OCI-LY1 (cell line): ENCODE measurements at regions not wholly inside any gene's neighbourhood (a gene's known extent, or its start where the extent isn't known, plus 50 kb on each side); places are given as distances from the start of the nearest gene placed in this dataset.

Source experiments
- H2AFZ ChIP-seq: fragments of 200-600 bp; sonication (generic), shearing (Covaris generic); 2 replicates; pipeline ENCODE4 v1.6.0; 2014; ENCODE audit warnings: antibody characterized with exemption, mild to moderate bottlenecking, low read length
- H3F3A ChIP-seq: fragments of 200-600 bp; sonication (generic), shearing (Covaris generic); 2 replicates; pipeline ENCODE4 v1.6.0; 2014; ENCODE audit warnings: mild to moderate bottlenecking, antibody characterized with exemption, low read length, moderate library complexity; ENCODE audit not compliant: insufficient read depth
- H3K27ac ChIP-seq: fragments of 200-600 bp; sonication (generic); 2 replicates; pipeline ENCODE4 v1.5.1; 2014; ENCODE audit warnings: low read length, mixed run types, mild to moderate bottlenecking, low read depth; ENCODE audit not compliant: poor library complexity, severe bottlenecking
- H3K27me3 ChIP-seq: fragments of 200-600 bp; sonication (generic); 2 replicates; pipeline ENCODE4 v1.6.0; 2014; ENCODE audit warnings: antibody characterized with exemption, mild to moderate bottlenecking, low read length, moderate library complexity; ENCODE audit not compliant: insufficient read depth
- H3K36me3 ChIP-seq: fragments of 200-600 bp; sonication (generic); 2 replicates; pipeline ENCODE4 v1.6.1; 2014; ENCODE audit warnings: mild to moderate bottlenecking, antibody characterized with exemption, low read length, moderate library complexity, mixed read lengths; ENCODE audit not compliant: insufficient read depth
- H3K4me1 ChIP-seq: fragments of 200-600 bp; sonication (generic); 2 replicates; pipeline ENCODE4 v1.5.1; 2014; ENCODE audit warnings: mild to moderate bottlenecking, low read length, moderate library complexity; ENCODE audit not compliant: insufficient read depth, severe bottlenecking
- H3K4me2 ChIP-seq: fragments of 200-600 bp; sonication (generic), shearing (Covaris generic); 2 replicates; pipeline ENCODE4 v1.6.1; 2014; ENCODE audit warnings: low read length
- H3K4me3 ChIP-seq: fragments of 200-600 bp; sonication (generic); 2 replicates; pipeline ENCODE4 v1.5.1; 2014; ENCODE audit warnings: low read length, low read depth, mild to moderate bottlenecking, mixed read lengths; ENCODE audit not compliant: poor library complexity, severe bottlenecking
- H3K79me2 ChIP-seq: fragments of 200-600 bp; shearing (Covaris generic); 2 replicates; pipeline ENCODE4 v1.6.1; 2016; ENCODE audit warnings: mixed run types, low read length, mixed read lengths; ENCODE audit not compliant: insufficient read depth
- H3K9ac ChIP-seq: fragments of 200-600 bp; sonication (generic), shearing (Covaris generic); 2 replicates; pipeline ENCODE4 v1.6.1; 2014; ENCODE audit warnings: mild to moderate bottlenecking, low read length, mixed read lengths
- H3K9me2 ChIP-seq: fragments of 200-600 bp; sonication (generic), shearing (Covaris generic); 2 replicates; pipeline ENCODE4 v1.6.1; 2014; ENCODE audit warnings: low read depth, mild to moderate bottlenecking, low read length, mixed read lengths
- H3K9me3 ChIP-seq: fragments of 200-600 bp; shearing (Covaris generic); 2 replicates; pipeline ENCODE4 v1.6.1; 2014; ENCODE audit warnings: low read length, mixed read lengths
- H4K20me1 ChIP-seq: fragments of 200-600 bp; sonication (generic), shearing (Covaris generic); 2 replicates; pipeline ENCODE4 v1.6.0; 2016; ENCODE audit warnings: mild to moderate bottlenecking, low read length; ENCODE audit not compliant: insufficient read depth
- CTCF ChIP-seq: fragments of 200-600 bp; sonication (generic), shearing (Covaris generic); IDR thresholded peaks from 2 replicates; pipeline ENCODE4 v1.5.1; 2017; ENCODE audit warnings: mild to moderate bottlenecking, antibody characterized with exemption, low read length, moderate library complexity, mixed read lengths
- EZH2 ChIP-seq: fragments of 200-600 bp; sonication (generic), shearing (Covaris generic); IDR thresholded peaks from 2 replicates; pipeline ENCODE4 v1.8.0; 2017; ENCODE audit warnings: borderline replicate concordance, mixed run types, mild to moderate bottlenecking, antibody characterized with exemption, low read length, moderate library complexity, mixed read lengths

GRCh38 chr11:37613031-37613430 lies 1015.0 kb upstream of the RAG2 start:
- Histone ChIP-seq H3K27ac (no peak overlapping the region), H3K4me1 (no peaks in the 10 kb centered on the region), H3K27me3 (no peaks in the 10 kb centered on the region), H3K9me3 (no peaks in the 10 kb centered on the region), H3K4me3 (no peak overlapping the region), H3K79me2 (no peaks in the 10 kb centered on the region), H3F3A (no peaks in the 10 kb centered on the region), H3K36me3 (no peaks in the 10 kb centered on the region), H2AFZ (no peak overlapping the region), H3K9ac (no peak overlapping the region), H3K4me2 (no peak overlapping the region), H3K9me2 (no peaks in the 10 kb centered on the region), H4K20me1 (no peaks in the 10 kb centered on the region)
- no peak for TF ChIP-seq EZH2
- TF ChIP-seq CTCF = no peak

- TF ChIP-seq EZH2 (no peak), CTCF (no peak)
- no peaks in the 10 kb centered on the region for H3K9me3 ChIP-seq
- H3F3A ChIP-seq = no peaks in the 10 kb centered on the region
- H3K9ac ChIP-seq = no peak overlapping the region
- H2AFZ ChIP-seq = no peak overlapping the region
- no peaks in the 10 kb centered on the region for H3K36me3 ChIP-seq
- H3K4me1 ChIP-seq = no peaks in the 10 kb centered on the region
- no peak overlapping the region for H3K4me2 ChIP-seq
- no peak overlapping the region for H3K27ac ChIP-seq
- H3K27me3 ChIP-seq = no peaks in the 10 kb centered on the region
- H4K20me1 ChIP-seq = no peaks in the 10 kb centered on the region
- H3K9me2 ChIP-seq = no peaks in the 10 kb centered on the region
- no peak overlapping the region for H3K4me3 ChIP-seq
- H3K79me2 ChIP-seq = no peaks in the 10 kb centered on the region
Observed at GRCh38 chr11:37612146-37612545, 1014.1 kb upstream of the RAG2 start.

DNA sequence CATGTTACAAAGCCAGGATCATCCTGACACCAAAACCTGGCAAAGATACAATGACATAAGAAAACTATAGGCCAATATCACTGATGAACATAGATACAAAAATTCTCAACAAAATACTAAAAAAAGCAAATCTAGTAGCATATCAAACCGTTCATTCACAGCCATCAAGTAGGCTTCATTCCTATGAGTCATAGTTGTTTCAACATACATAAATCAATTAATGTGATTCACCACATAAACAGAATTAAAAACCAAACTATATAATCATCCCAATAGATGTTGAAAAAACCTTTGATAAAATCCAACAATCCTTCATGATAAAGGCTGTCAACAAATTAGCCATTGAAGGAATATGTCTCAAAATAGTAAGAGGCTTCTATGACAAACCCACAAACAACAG lies 1007.2 kb upstream of the RAG2 start:
- H3K4me3 ChIP-seq = no peak overlapping the region
- TF ChIP-seq EZH2 (no peak), CTCF (no peak)
- no peaks in the 10 kb centered on the region for H3K79me2 ChIP-seq
- no peaks in the 10 kb centered on the region for H3K27me3 ChIP-seq
- no peak overlapping the region for H3K9ac ChIP-seq
- no peaks in the 10 kb centered on the region for H3K9me2 ChIP-seq
- no peaks in the 10 kb centered on the region for H3K36me3 ChIP-seq
- H3K4me1 ChIP-seq = no peaks in the 10 kb centered on the region
- no peaks in the 10 kb centered on the region for H3F3A ChIP-seq
- no peaks in the 10 kb centered on the region for H4K20me1 ChIP-seq
- H3K9me3 ChIP-seq = no peaks in the 10 kb centered on the region
- H3K27ac ChIP-seq = no peak overlapping the region
- H2AFZ ChIP-seq = no peak overlapping the region
- no peak overlapping the region for H3K4me2 ChIP-seq
